ENCODE measurements at regions not wholly inside any gene's neighbourhood (a gene's known extent, or its start where the extent isn't known, plus 50 kb on each side); places are given as distances from the start of the nearest gene placed in this dataset.
"Not testable (repeated sequence)": the region's sequence is repeated elsewhere in the genome, so short reads cannot be mapped to it uniquely, and the experiment has no call there.

DNA sequence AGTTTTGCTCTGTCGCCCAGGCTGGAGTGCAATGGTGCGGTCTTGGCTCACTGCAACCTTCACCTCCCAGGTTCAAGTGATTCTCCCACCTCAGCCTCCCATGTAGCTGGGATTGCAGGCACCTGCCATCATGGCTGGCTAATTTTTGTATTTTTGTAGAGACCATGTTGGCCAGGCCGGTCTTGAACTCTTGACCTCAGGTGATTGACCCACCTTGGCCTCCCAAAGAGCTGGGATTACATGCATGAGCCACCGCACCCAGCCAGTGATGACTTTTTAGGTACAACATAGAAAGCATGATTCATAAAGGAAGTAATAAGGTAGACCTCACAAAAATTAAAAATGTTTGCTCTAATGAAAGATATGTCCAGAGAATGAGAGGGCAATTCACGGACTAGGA is 1119.1 kb downstream of the SUCLG1 start:
- ATAC-seq; H3K9me3 ChIP-seq (ENCODE audit: control insufficient read depth, low read length); H3K27me3 ChIP-seq (ENCODE audit: control insufficient read depth, insufficient read depth); intact Hi-C loops (cut with DNase I); H3K4me1 ChIP-seq (ENCODE audit: control insufficient read depth, insufficient read depth, low read length); H3K4me3 ChIP-seq (ENCODE audit: low read length); H3K27ac ChIP-seq (ENCODE audit: low read length); DNase-seq: not testable (repeated sequence)
- 94% methylated on average over 5 of the region's 5 CpGs for WGBS

DNA sequence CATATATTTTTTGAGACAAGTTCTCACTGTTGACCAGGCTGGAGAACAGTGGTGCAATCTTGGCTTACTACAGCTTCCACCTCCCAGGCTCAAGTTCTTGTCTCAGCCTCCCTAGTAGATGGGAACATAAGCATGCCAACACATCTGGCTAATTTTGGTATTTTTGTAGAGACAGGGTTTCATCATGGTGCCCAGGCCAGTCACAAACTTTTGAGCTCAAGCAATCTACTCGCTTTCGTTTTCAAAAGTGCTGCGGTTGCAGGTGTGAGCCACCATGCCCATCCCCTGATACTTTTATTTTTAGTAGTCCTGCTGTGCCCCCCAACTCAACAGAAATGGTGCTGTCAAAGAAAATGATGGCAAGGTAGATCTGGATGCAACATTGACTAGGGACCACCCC is 1127.3 kb downstream of the SUCLG1 start:
- Histone ChIP-seq H3K4me1 (ENCODE audit: control insufficient read depth, insufficient read depth, low read length) (no peaks in the 10 kb centered on the region), H3K9me3 (ENCODE audit: control insufficient read depth, low read length) (no peaks in the 10 kb centered on the region), H3K4me3 (ENCODE audit: low read length) (no peak overlapping the region), H3K27ac (ENCODE audit: low read length) (no peak overlapping the region), H3K27me3 (ENCODE audit: control insufficient read depth, insufficient read depth) (no peaks in the 10 kb centered on the region)
- DNase-seq (no peak), ATAC-seq (no peak)
- WGBS, result 98% methylated on average over 3 of the region's 3 CpGs
- intact Hi-C loops (cut with DNase I), result no loop called here

- H3K9me3 ChIP-seq (ENCODE audit: control insufficient read depth, low read length), result no peaks in the 10 kb centered on the region
- DNase-seq, result no peak
- H3K27me3 ChIP-seq (ENCODE audit: control insufficient read depth, insufficient read depth), result no peaks in the 10 kb centered on the region
- ATAC-seq, result no peak
- intact Hi-C loops (cut with DNase I), result no loop called here
- no peaks in the 10 kb centered on the region for H3K4me1 ChIP-seq (ENCODE audit: control insufficient read depth, insufficient read depth, low read length)
- H3K27ac ChIP-seq (ENCODE audit: low read length), result no peak overlapping the region
- no peak overlapping the region for H3K4me3 ChIP-seq (ENCODE audit: low read length)
- 40% methylated on average over 1 of the region's 1 CpG for WGBS
Measured at GRCh38 chr2:83323038-83323437, 1136.0 kb downstream of the SUCLG1 start.

DNA sequence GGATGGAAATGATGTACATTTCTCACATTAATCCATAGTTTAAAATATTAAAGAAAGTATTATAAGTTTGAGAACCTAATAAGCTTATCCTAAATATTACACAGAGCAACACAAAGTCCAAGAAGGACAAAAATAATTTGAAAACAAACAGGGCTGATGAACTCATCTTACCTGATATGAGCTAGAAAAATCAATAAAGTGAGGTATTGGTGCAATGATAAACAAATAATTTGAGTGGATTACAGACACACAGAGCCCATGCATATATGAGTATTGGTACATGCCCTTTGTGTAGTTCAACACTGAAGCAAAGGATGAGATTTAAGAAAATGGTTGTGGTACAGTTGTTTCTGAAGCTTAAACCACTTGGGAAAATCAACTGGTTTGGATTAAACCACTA is 1139.0 kb downstream of the SUCLG1 start:
- ATAC-seq (no peak), DNase-seq (no peak)
- Histone ChIP-seq H3K27me3 (ENCODE audit: control insufficient read depth, insufficient read depth) (no peaks in the 10 kb centered on the region), H3K4me3 (ENCODE audit: low read length) (no peak overlapping the region), H3K27ac (ENCODE audit: low read length) (no peak overlapping the region), H3K9me3 (ENCODE audit: control insufficient read depth, low read length) (no peaks in the 10 kb centered on the region), H3K4me1 (ENCODE audit: control insufficient read depth, insufficient read depth, low read length) (no peaks in the 10 kb centered on the region)
- intact Hi-C loops (cut with DNase I), result no loop called here

GRCh38 chr2:83305758-83306378 is 1153.2 kb downstream of the SUCLG1 start:
- intact Hi-C loops (cut with DNase I), result no loop called here
- DNase-seq (no peak), ATAC-seq (no peak)
- no peak overlapping the region for H3K27ac ChIP-seq (ENCODE audit: low read length)
- no peaks in the 10 kb centered on the region for H3K9me3 ChIP-seq (ENCODE audit: control insufficient read depth, low read length)
- H3K4me1 ChIP-seq (ENCODE audit: control insufficient read depth, insufficient read depth, low read length), result no peaks in the 10 kb centered on the region
- H3K4me3 ChIP-seq (ENCODE audit: low read length), result no peak overlapping the region
- no peaks in the 10 kb centered on the region for H3K27me3 ChIP-seq (ENCODE audit: control insufficient read depth, insufficient read depth)
- 90% methylated on average over 11 of the region's 11 CpGs for WGBS

GRCh38 chr2:83291083-83291482 is 1168.0 kb downstream of the SUCLG1 start:
- DNase-seq (no peak), ATAC-seq (no peak)
- H3K27me3 ChIP-seq (ENCODE audit: control insufficient read depth, insufficient read depth), result no peaks in the 10 kb centered on the region
- no peaks in the 10 kb centered on the region for H3K4me1 ChIP-seq (ENCODE audit: control insufficient read depth, insufficient read depth, low read length)
- WGBS, result 94% methylated on average over 4 of the region's 4 CpGs
- H3K4me3 ChIP-seq (ENCODE audit: low read length), result no peak overlapping the region
- intact Hi-C loops (cut with DNase I), result no loop called here
- H3K9me3 ChIP-seq (ENCODE audit: control insufficient read depth, low read length), result no peaks in the 10 kb centered on the region
- no peak overlapping the region for H3K27ac ChIP-seq (ENCODE audit: low read length)

DNA sequence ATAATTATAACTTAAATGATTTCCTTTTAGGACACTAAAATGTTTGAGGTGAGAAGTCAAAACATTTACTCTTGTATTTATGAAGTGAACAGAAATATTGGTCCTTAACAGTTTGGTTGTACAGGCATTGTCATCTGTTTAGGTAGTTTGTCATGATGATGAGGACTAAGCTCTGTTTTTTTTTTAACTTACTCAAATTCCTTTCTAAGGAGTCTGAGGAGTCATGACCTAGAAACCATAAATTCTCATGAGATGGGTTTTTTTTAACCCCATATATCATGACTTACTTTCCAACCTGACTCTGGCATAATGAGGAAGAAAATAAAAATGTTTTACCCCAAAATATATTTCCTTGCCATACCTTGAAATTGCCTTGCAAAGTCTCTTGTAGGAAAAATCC is 1176.2 kb downstream of the SUCLG1 start:
- Histone ChIP-seq H3K4me3 (ENCODE audit: low read length) (no peak overlapping the region), H3K9me3 (ENCODE audit: control insufficient read depth, low read length) (no peaks in the 10 kb centered on the region), H3K27me3 (ENCODE audit: control insufficient read depth, insufficient read depth) (no peaks in the 10 kb centered on the region), H3K27ac (ENCODE audit: low read length) (no peak overlapping the region), H3K4me1 (ENCODE audit: control insufficient read depth, insufficient read depth, low read length) (no peaks in the 10 kb centered on the region)
- ATAC-seq (no peak), DNase-seq (no peak)
- intact Hi-C loops (cut with DNase I), result no loop called here

DNA sequence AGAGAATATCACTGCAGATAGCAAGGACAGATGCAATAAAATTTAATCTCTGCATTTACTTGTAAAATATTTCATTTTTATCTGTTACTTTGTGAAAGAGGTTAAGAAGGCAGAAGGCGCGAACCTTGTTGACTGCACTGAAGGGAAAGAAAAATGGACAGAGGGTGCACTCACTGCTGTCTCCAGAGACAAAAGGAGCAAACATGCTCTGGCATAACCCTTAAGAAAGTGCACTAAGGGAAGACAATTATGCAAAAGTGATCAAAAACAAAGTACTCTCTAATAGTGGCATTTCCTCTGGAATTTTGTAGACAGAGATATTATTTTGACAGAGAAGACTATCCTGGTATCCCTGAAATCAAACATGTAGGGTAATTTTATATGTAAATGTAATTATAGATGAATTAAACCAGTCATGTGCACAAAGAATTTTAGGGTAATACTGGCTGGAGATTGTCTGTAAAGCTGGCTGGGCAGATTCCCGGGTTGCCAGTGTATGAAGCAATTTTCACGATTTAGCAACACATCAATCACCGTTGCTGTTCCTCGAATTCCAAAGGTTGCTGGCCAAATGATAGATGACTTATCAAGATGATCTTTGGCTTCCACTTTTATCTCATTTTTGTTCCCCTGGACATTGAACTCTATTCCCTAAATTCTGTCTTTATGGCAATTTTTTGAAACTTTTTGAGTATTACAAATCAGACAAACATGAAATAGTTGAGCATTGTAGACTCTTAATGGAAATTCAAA is 1176.9 kb downstream of the SUCLG1 start:
- Histone ChIP-seq H3K4me3 (ENCODE audit: low read length) (no peak overlapping the region), H3K27me3 (ENCODE audit: control insufficient read depth, insufficient read depth) (no peaks in the 10 kb centered on the region), H3K9me3 (ENCODE audit: control insufficient read depth, low read length) (no peaks in the 10 kb centered on the region), H3K27ac (ENCODE audit: low read length) (no peak overlapping the region), H3K4me1 (ENCODE audit: control insufficient read depth, insufficient read depth, low read length) (no peaks in the 10 kb centered on the region)
- no peak for DNase-seq
- intact Hi-C loops (cut with DNase I), result no loop called here
- ATAC-seq, result no peak
- 84% methylated on average over 6 of the region's 6 CpGs for whole genome bisulfite sequencing

- ATAC-seq (no peak), DNase-seq (no peak)
- intact Hi-C loops (cut with DNase I), result no loop called here
- no peak overlapping the region for H3K27ac ChIP-seq (ENCODE audit: low read length)
- H3K4me1 ChIP-seq (ENCODE audit: control insufficient read depth, insufficient read depth, low read length), result no peaks in the 10 kb centered on the region
- H3K9me3 ChIP-seq (ENCODE audit: control insufficient read depth, low read length), result no peaks in the 10 kb centered on the region
- no peak overlapping the region for H3K4me3 ChIP-seq (ENCODE audit: low read length)
- no peaks in the 10 kb centered on the region for H3K27me3 ChIP-seq (ENCODE audit: control insufficient read depth, insufficient read depth)
- 94% methylated on average over 1 of the region's 1 CpG for WGBS
Measured at GRCh38 chr2:83280391-83280790, 1178.7 kb downstream of the SUCLG1 start.

- Histone ChIP-seq H3K4me1 (ENCODE audit: control insufficient read depth, insufficient read depth, low read length) (no peaks in the 10 kb centered on the region), H3K9me3 (ENCODE audit: control insufficient read depth, low read length) (no peaks in the 10 kb centered on the region), H3K27me3 (ENCODE audit: control insufficient read depth, insufficient read depth) (no peaks in the 10 kb centered on the region), H3K4me3 (ENCODE audit: low read length) (no peak overlapping the region), H3K27ac (ENCODE audit: low read length) (no peak overlapping the region)
- ATAC-seq (no peak), DNase-seq (no peak)
- intact Hi-C loops (cut with DNase I), result no loop called here
Measured at GRCh38 chr2:83273322-83273721, 1185.8 kb downstream of the SUCLG1 start.

GRCh38 chr2:83261591-83262136 is 1197.4 kb downstream of the SUCLG1 start:
- ATAC-seq (no peak), DNase-seq (no peak)
- Histone ChIP-seq H3K4me3 (ENCODE audit: low read length) (no peak overlapping the region), H3K27me3 (ENCODE audit: control insufficient read depth, insufficient read depth) (no peaks in the 10 kb centered on the region), H3K27ac (ENCODE audit: low read length) (no peak overlapping the region), H3K4me1 (ENCODE audit: control insufficient read depth, insufficient read depth, low read length) (no peaks in the 10 kb centered on the region), H3K9me3 (ENCODE audit: control insufficient read depth, low read length) (no peaks in the 10 kb centered on the region)
- intact Hi-C loops (cut with DNase I), result no loop called here
- 82% methylated on average over 1 of the region's 1 CpG for WGBS
